IMR-90 (cell line): ENCODE measurements at regions not wholly inside any gene's neighbourhood (a gene's known extent, or its start where the extent isn't known, plus 50 kb on each side); places are given as distances from the start of the nearest gene placed in this dataset.

Source experiments
- CEBPB ChIP-seq: IDR thresholded peaks from 2 replicates; pipeline ENCODE4 v1.6.1; 2012; ENCODE audit warnings: low read depth, low read length, improper control_type of control experiment
- CHD1 ChIP-seq: IDR thresholded peaks from 2 replicates; pipeline ENCODE4 v1.6.1; 2012; ENCODE audit warnings: low read depth, low read length, improper control_type of control experiment
- CTCF ChIP-seq: conservative IDR thresholded peaks from 2 replicates; pipeline ENCODE4 v1.5.1; 2012; ENCODE audit warnings: mild to moderate bottlenecking, low read depth, low read length, improper control_type of control experiment
- MAZ ChIP-seq: IDR thresholded peaks from 2 replicates; pipeline ENCODE4 v1.6.1; 2012; ENCODE audit warnings: low read depth, mild to moderate bottlenecking, low read length, improper control_type of control experiment, moderate library complexity, borderline replicate concordance
- POLR2A ChIP-seq: IDR thresholded peaks from 2 replicates; pipeline ENCODE4 v1.6.1; 2012; ENCODE audit warnings: mild to moderate bottlenecking, low read depth, low read length
- RCOR1 ChIP-seq: IDR thresholded peaks from 2 replicates; pipeline ENCODE4 v1.6.1; 2012; ENCODE audit warnings: mild to moderate bottlenecking, low read length, improper control_type of control experiment; ENCODE audit not compliant: insufficient replicate concordance
- SMC3 ChIP-seq: fragments of 150-350 bp; IDR thresholded peaks from 2 replicates; pipeline ENCODE4 v1.6.1; 2016; ENCODE audit warnings: low read depth, mild to moderate bottlenecking, antibody characterized with exemption, low read length, moderate library complexity

- TF ChIP-seq CTCF, result no peak
- no peak for TF ChIP-seq MAZ
- no peak for TF ChIP-seq POLR2A
- TF ChIP-seq CEBPB, result no peak
- TF ChIP-seq RCOR1, result no peak
- no peak for TF ChIP-seq SMC3
- no peak for TF ChIP-seq CHD1
These were observed 103.2 kb downstream of the RIN2 start for GRCh38 chr20:19861147-19861759.
